EL (cell line): ENCODE measurements at regions not wholly inside any gene's neighbourhood (a gene's known extent, or its start where the extent isn't known, plus 50 kb on each side); places are given as distances from the start of the nearest gene placed in this dataset.
"Not testable (repeated sequence)": the region's sequence is repeated elsewhere in the genome, so short reads cannot be mapped to it uniquely, and the experiment has no call there.

Experiments
- DNase-seq: peaks from one replicate; pipeline ENCODE4 v3.0.0-alpha.2; 2016

GRCh38 chr20:22691369-22692118 is 107.2 kb upstream of the FOXA2 start:
- DNase-seq, result peak; percentile 59

- no peak for DNase-seq
Measured at GRCh38 chr20:22692119-22692475, 107.7 kb upstream of the FOXA2 start.

- not testable (repeated sequence) for DNase-seq
Measured at GRCh38 chr20:22692620-22693019, 108.2 kb upstream of the FOXA2 start.

- no peak for DNase-seq
Measured at GRCh38 chr20:22696759-22697158, 112.4 kb upstream of the FOXA2 start.

- DNase-seq, result no peak
Measured at GRCh38 chr20:22698259-22698842, 114.0 kb upstream of the FOXA2 start.

GRCh38 chr20:22699396-22699795 is 115.0 kb upstream of the FOXA2 start:
- DNase-seq, result no peak

GRCh38 chr20:22700367-22700766 is 116.0 kb upstream of the FOXA2 start:
- DNase-seq, result no peak

GRCh38 chr20:22701679-22702308 is 117.4 kb upstream of the FOXA2 start:
- DNase-seq, result no peak

- DNase-seq, result no peak
Measured at GRCh38 chr20:22703843-22704242, 119.5 kb upstream of the FOXA2 start.

GRCh38 chr20:22711971-22712755 is 127.8 kb upstream of the FOXA2 start:
- DNase-seq, result no peak

GRCh38 chr20:22716821-22717351 is 132.5 kb upstream of the FOXA2 start:
- peak; percentile 10 for DNase-seq

GRCh38 chr20:22717466-22717865 is 133.1 kb upstream of the FOXA2 start:
- no peak for DNase-seq

GRCh38 chr20:22719167-22719591 is 134.8 kb upstream of the FOXA2 start:
- DNase-seq, result no peak

GRCh38 chr20:22720206-22720605 is 135.8 kb upstream of the FOXA2 start:
- no peak for DNase-seq

GRCh38 chr20:22722811-22723210 is 138.4 kb upstream of the FOXA2 start:
- no peak for DNase-seq

GRCh38 chr20:22723659-22724058 is 139.3 kb upstream of the FOXA2 start:
- no peak for DNase-seq

GRCh38 chr20:22728146-22728745 is 143.9 kb upstream of the FOXA2 start:
- DNase-seq, result no peak

- DNase-seq, result peak; percentile 51
Measured at GRCh38 chr20:22729180-22729579, 144.8 kb upstream of the FOXA2 start.

- DNase-seq, result no peak
Measured at GRCh38 chr20:22729616-22730236, 145.4 kb upstream of the FOXA2 start.

- no peak for DNase-seq
Measured at GRCh38 chr20:22732751-22733150, 148.4 kb upstream of the FOXA2 start.

- DNase-seq, result peak; percentile 29
Measured at GRCh38 chr20:22734946-22735647, 150.7 kb upstream of the FOXA2 start.

- no peak for DNase-seq
Measured at GRCh38 chr20:22740829-22741228, 156.5 kb upstream of the FOXA2 start.
